GM21737 (cell line): ENCODE measurements at regions not wholly inside any gene's neighbourhood (a gene's known extent, or its start where the extent isn't known, plus 50 kb on each side); places are given as distances from the start of the nearest gene placed in this dataset.
A peak's percentile ranks its signal among the peaks of the same experiment; 100 is the strongest.
"Not testable (repeated sequence)": the region's sequence is repeated elsewhere in the genome, so short reads cannot be mapped to it uniquely, and the experiment has no call there.

Experiments
- ATAC-seq: cut with Tn5 transposase; IDR thresholded peaks from one replicate; pipeline ENCODE4 v1.9.1; 2021; ENCODE audit warnings: mild to moderate bottlenecking, moderate library complexity; ENCODE audit not compliant: unreplicated experiment

DNA sequence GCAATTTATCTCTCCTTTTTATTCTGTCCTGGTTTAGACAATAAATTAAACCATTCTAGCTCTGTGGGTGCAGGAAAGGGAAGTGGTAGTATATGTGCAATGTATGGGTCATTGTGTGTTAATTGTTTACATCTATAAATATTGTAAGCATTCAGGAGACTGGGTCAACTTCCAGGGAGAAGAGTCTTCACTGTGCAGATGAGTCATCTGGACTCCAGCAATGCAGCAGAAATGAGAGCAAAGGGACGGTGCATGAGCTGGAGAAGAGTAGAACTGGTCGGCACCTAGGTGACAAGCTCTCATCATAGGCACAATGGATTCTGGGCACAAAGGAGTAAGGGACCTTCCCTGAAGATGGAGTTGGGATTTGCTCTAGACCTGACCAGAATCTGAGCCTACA is 211.1 kb upstream of the DAAM1 start:
- ATAC-seq = no peak

- no peak for ATAC-seq
Measured at GRCh38 chr14:58978343-58978742, 210.1 kb upstream of the DAAM1 start.

GRCh38 chr14:58979325-58979724 is 209.1 kb upstream of the DAAM1 start:
- no peak for ATAC-seq

GRCh38 chr14:58981840-58982239 is 206.6 kb upstream of the DAAM1 start:
- no peak for ATAC-seq

DNA sequence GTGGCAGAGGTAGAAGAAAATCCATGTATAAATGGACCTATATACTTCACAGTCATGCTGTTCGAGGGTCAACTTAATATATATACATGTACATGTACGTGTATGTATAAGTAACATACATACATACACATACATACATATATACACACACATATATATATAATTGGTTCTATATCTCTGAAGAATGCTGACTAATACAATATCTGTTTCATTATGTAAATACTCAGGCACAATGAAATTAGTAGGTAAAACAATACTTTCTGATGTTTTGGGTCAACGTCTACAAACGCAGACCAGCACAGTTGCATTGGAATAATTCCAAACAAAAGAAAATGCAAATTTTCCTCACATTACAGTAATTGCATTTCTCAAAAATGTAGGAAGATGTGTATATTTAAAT is 202.7 kb upstream of the DAAM1 start:
- ATAC-seq = no peak

GRCh38 chr14:58987591-58987990 is 200.9 kb upstream of the DAAM1 start:
- no peak for ATAC-seq

GRCh38 chr14:58992935-58993334 is 195.5 kb upstream of the DAAM1 start:
- no peak for ATAC-seq

- ATAC-seq = no peak
Measured at GRCh38 chr14:58994130-58994529, 194.3 kb upstream of the DAAM1 start.

GRCh38 chr14:59004012-59004411 is 184.5 kb upstream of the DAAM1 start:
- ATAC-seq = no peak

DNA sequence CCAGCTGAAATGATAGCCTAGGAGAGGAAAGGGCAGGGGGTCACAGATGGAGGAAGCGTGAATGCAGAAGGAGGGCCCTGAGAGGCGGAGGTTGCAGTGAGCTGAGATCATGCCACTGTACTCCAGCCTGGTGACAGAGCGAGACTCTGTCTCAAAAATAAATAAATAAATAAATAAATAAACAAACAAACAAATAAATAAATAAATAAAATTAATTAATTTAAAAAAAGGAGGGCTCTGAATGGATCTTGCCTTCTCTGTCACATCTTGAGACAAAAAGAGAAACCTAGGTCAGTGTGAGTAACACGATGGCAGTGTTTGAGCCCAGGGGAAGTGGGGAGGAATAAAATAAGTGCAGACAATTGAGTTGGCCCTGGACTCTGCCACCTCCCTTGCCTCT is 182.3 kb upstream of the DAAM1 start:
- not testable (repeated sequence) for ATAC-seq

- ATAC-seq = no peak
Measured at GRCh38 chr14:59009967-59010366, 178.5 kb upstream of the DAAM1 start.

- no peak for ATAC-seq
Measured at GRCh38 chr14:59013672-59014298, 174.7 kb upstream of the DAAM1 start.

GRCh38 chr14:59015482-59015881 is 173.0 kb upstream of the DAAM1 start:
- ATAC-seq = no peak

DNA sequence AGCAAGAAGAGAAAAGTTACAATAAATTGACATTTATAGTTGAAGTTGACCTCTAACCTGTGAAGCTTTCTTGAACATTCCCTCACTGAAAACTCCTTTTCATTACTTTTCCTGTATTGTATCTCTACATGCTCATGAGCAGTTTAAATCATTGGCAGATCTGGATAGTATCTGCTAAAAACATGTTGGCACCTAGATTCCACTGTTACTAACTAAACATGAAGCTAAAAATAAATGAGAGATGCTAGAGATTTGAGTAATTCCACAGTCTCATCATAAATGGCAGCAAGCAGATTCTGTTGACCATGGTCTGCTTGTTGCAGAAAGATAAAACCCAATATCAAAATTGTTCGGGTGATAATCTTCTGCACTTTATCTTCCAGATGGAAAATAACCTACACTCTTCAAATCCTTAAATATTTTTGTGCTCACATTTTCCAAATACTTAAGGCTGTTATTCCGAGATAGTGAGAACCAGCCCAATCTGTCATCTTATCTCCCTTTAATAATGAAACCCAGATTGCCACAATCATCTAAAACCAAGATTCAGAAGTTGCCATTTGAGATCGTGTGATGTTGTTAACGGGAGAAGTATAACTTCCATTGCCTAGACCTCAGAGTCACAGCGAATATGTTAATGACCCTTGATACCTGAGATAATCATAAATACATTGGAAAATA is 171.0 kb upstream of the DAAM1 start:
- ATAC-seq = no peak

- ATAC-seq = no peak
Measured at GRCh38 chr14:59018460-59018859, 170.0 kb upstream of the DAAM1 start.

DNA sequence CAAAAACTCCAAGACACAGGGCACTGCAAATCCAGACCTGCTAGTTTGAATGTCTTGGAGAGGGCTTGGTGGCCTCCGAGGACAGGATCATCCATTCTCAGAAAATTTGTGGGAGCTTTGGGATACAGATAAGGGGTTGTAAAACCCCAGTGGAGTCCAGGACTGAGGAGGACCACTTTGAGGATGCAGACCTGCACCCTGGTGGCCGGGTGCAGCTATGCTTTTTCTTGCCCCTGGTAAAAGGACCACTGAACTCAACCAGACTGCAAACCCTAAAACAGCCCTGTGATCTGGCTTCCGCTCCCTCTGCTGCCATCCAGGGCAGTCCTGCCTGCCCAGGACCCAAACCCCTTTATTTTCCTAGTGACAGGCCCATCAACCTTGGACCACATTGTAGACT is 169.5 kb upstream of the DAAM1 start:
- ATAC-seq = no peak

DNA sequence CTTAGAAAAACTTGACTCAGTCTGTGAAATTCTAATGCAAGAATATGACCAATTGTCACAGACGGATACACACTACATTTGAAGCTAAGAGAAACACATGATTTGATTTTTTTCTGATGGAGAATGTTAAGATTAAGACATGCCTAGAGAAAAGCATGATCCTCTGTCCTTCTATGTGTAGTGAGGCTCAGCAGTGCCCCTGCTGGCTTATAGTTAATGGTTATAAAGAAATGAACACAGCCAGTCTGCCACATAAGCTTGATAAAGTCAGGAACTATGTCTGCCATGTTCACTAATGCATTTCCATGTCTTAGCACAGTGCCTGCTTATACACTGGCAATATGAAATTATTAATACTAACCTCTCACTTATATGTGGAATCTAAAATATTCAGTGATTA is 168.1 kb upstream of the DAAM1 start:
- ATAC-seq = no peak

DNA sequence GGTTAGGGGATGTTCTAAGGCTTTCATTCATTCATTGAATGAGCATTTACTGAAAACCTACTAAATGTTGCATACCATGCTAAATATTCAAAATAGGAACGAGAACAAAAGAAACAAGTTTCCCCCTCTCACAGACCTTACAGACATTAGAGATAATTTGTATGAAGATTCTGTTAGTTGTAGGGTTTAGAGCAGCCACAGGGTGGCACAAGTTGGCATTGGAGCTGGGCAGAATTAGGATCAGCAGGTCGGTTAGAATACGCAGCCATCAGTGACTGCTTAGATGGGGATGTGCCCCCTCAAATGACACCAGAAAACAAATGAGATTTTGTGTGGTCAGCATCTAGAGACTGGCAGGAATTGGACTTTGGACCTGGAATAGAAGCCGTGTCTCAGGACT is 166.3 kb upstream of the DAAM1 start:
- no peak for ATAC-seq

DNA sequence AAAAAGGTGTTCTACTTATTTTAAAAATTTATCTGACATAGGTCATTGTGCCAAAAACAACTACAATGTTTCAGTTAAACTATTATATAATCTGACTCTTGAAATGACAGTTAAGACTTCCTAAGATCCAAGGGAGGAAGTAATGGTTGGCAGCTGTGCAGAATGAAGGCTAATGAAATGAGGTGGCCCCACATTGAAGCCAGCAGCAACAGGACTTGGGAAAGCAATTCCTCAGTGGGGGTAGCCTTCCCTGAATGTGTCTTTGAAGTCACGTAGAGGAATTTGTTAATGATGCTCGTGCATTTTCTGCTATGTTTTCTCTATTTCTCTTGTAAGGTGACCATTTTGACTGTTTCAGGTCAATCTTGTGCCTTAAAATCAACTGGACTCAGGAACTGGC is 162.4 kb upstream of the DAAM1 start:
- ATAC-seq = no peak

DNA sequence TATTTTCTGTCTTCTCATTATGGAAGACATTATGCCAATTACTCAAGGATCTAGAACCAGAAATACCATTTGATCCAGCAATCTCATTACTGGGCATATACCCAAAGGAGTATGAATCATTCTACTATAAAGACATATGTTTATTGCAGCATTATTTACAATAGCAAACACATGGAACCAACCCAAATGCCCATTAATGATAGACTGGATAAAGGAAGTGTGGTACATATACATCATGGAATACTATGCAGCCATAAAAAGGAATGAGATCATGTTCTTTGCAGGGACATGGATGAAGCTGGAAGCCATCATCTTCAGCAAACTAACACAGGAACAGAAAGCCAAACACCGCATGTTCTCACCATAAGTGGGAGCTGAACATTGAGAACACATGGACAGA is 161.8 kb upstream of the DAAM1 start:
- not testable (repeated sequence) for ATAC-seq

GRCh38 chr14:59028476-59029202 is 159.8 kb upstream of the DAAM1 start:
- peak; percentile 90 for ATAC-seq

GRCh38 chr14:59032826-59033225 is 155.6 kb upstream of the DAAM1 start:
- no peak for ATAC-seq
